DND-41 (cell line): ENCODE measurements at regions not wholly inside any gene's neighbourhood (a gene's known extent, or its start where the extent isn't known, plus 50 kb on each side); places are given as distances from the start of the nearest gene placed in this dataset.
"Not testable (repeated sequence)": the region's sequence is repeated elsewhere in the genome, so short reads cannot be mapped to it uniquely, and the experiment has no call there.

ENCODE experiments used
- ATAC-seq: fragments of 200-7000 bp; cut with Tn5 transposase; 3 replicates; pipeline ENCODE4 v1.9.1; 2021; ENCODE audit warnings: low read depth; ENCODE audit not compliant: insufficient read depth
- DNase-seq: peaks from one replicate; pipeline ENCODE4 v3.0.0-alpha.2; 2020
- H2AFZ ChIP-seq: 2 replicates; pipeline ENCODE4 v1.6.0; 2012; ENCODE audit warnings: low read depth, low read length
- H3K27ac ChIP-seq: 2 replicates; pipeline ENCODE4 v1.5.1; 2012; ENCODE audit warnings: low read length, inconsistent platforms
- H3K27me3 ChIP-seq: fragments of 200-600 bp; sonication (generic); 2 replicates; pipeline ENCODE4 v1.6.0; 2012; ENCODE audit warnings: low read length, mild to moderate bottlenecking, inconsistent platforms; ENCODE audit not compliant: insufficient read depth, poor library complexity
- H3K36me3 ChIP-seq: 2 replicates; pipeline ENCODE4 v1.5.1; 2012; ENCODE audit warnings: low read length, inconsistent platforms; ENCODE audit not compliant: insufficient read depth
- H3K4me1 ChIP-seq: 2 replicates; pipeline ENCODE4 v1.5.1; 2012; ENCODE audit warnings: mild to moderate bottlenecking, low read length; ENCODE audit not compliant: insufficient read depth
- H3K4me2 ChIP-seq: 2 replicates; pipeline ENCODE4 v1.6.0; 2012; ENCODE audit warnings: mild to moderate bottlenecking, moderate library complexity, low read length, inconsistent platforms; ENCODE audit not compliant: insufficient read depth
- H3K4me3 ChIP-seq, 2 experiments: fragments of 200-600 bp in 1 of 2; shearing (Covaris generic) in 1 of 2; 2 replicates each; pipeline ENCODE4 v1.5.1; 2012 to 2016; ENCODE audit warnings: inconsistent platforms in 2 of 2, low read length in 2 of 2, mild to moderate bottlenecking in 2 of 2, low read depth in 1 of 2, moderate library complexity in 1 of 2
- H3K79me2 ChIP-seq: 2 replicates; pipeline ENCODE4 v1.6.0; 2012; ENCODE audit warnings: low read length, inconsistent platforms; ENCODE audit not compliant: insufficient read depth
- H3K9ac ChIP-seq: 2 replicates; pipeline ENCODE4 v1.6.0; 2012; ENCODE audit warnings: low read depth, mild to moderate bottlenecking, inconsistent platforms, low read length, moderate library complexity
- H3K9me3 ChIP-seq: 2 replicates; pipeline ENCODE4 v1.5.1; 2012; ENCODE audit warnings: low read length, moderate library complexity, mild to moderate bottlenecking, inconsistent platforms; ENCODE audit not compliant: insufficient read depth, severe bottlenecking
- H4K20me1 ChIP-seq: 2 replicates; pipeline ENCODE4 v1.6.0; 2012; ENCODE audit warnings: low read length; ENCODE audit not compliant: insufficient read depth
- EZH2 ChIP-seq: IDR thresholded peaks from 3 replicates; pipeline ENCODE4 v1.6.1; 2012; ENCODE audit warnings: borderline replicate concordance, low read depth, mild to moderate bottlenecking, moderate library complexity, low read length, inconsistent platforms; ENCODE audit not compliant: severe bottlenecking
- TF ChIP-seq, protein P1 (sequence below): IDR thresholded peaks from 2 replicates; pipeline ENCODE4 v1.5.1; 2012; ENCODE audit warnings: borderline replicate concordance, low read length, moderate library complexity, mild to moderate bottlenecking; ENCODE audit not compliant: poor library complexity, severe bottlenecking; ENCODE audit errors: extremely low read depth

DNA sequence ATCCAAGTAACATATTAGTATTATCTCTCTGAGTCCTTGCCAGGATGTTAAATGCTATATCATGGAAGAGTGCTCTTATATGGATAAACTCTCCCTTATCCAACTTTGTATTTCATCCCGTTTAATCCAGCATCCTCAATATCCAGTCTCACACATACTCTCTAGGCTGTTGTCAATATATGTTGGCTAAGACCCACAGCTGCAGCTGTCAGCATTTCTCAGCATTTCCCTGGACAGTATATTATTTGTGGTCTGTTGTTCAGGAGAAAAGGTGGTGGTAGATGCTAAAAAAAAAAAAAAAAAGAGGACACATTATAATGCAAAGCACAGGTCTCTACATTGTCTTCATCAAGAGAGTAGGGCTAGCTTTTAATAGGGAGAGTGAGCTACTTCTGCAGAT is 1368.0 kb upstream of the ZEB2 start:
- Histone ChIP-seq H3K4me2 (no peak overlapping the region), H4K20me1 (no peaks in the 10 kb centered on the region), H3K9ac (no peak overlapping the region), H3K27ac (no peak overlapping the region), H3K36me3 (no peaks in the 10 kb centered on the region), H3K27me3 (no peaks in the 10 kb centered on the region), H3K4me3 (no peak overlapping the region), H3K79me2 (no peaks in the 10 kb centered on the region), H2AFZ (no peak overlapping the region), H3K4me1 (no peaks in the 10 kb centered on the region), H3K9me3 (no peaks in the 10 kb centered on the region)
- no peak for DNase-seq
- no peak for ATAC-seq
- TF ChIP-seq EZH2 = no peak
- TF ChIP-seq, protein P1, sequence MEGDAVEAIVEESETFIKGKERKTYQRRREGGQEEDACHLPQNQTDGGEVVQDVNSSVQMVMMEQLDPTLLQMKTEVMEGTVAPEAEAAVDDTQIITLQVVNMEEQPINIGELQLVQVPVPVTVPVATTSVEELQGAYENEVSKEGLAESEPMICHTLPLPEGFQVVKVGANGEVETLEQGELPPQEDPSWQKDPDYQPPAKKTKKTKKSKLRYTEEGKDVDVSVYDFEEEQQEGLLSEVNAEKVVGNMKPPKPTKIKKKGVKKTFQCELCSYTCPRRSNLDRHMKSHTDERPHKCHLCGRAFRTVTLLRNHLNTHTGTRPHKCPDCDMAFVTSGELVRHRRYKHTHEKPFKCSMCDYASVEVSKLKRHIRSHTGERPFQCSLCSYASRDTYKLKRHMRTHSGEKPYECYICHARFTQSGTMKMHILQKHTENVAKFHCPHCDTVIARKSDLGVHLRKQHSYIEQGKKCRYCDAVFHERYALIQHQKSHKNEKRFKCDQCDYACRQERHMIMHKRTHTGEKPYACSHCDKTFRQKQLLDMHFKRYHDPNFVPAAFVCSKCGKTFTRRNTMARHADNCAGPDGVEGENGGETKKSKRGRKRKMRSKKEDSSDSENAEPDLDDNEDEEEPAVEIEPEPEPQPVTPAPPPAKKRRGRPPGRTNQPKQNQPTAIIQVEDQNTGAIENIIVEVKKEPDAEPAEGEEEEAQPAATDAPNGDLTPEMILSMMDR = no peak

DNA sequence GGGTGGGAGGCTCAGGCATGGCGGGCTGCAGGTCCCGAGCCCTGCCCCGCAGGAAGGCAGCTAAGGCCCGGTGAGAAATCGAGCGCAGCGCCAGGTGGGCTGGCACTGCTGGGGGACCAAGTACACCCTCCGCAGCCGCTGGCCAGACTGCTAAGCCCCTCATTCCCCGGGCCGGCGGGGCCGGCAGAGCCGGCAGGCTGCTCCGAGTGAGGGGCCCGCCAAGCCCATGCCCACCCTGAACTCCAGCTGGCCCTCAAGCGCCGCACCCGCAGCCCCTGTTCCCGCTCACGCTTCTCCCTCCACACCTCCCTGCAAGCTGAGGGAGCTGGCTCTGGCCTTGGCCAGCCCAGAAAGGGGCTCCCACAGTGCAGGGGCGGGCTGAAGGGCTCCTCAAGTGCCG is 1361.1 kb upstream of the ZEB2 start:
- not testable (repeated sequence) for H3K27me3 ChIP-seq

DNA sequence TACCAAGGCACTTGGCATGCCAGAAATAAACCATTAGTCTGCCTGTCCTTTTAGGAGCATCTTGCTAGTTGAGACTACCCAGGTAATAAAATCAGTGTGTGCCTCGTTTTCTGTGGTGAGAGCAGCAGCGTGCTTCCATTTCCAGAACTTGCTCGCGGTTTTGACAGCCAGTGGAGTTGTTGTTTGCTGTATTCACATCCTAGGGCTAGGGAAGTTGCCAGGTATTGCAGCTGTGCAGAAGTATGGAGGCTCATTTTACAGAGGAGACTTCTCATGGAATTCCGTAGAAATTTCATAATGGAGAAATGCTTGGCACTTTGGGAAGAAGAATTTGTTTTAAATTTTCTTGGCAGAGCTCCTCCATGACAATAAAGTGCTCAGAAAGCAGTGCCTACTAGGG is 1355.1 kb upstream of the ZEB2 start:
- Histone ChIP-seq H2AFZ (no peak overlapping the region), H3K27ac (no peak overlapping the region), H3K9me3 (no peaks in the 10 kb centered on the region), H3K36me3 (no peaks in the 10 kb centered on the region), H3K4me2 (no peak overlapping the region), H4K20me1 (no peaks in the 10 kb centered on the region), H3K79me2 (no peaks in the 10 kb centered on the region), H3K9ac (no peak overlapping the region), H3K4me3 (no peak overlapping the region), H3K27me3 (no peaks in the 10 kb centered on the region), H3K4me1 (no peaks in the 10 kb centered on the region)
- TF ChIP-seq, protein P1 = no peak
- no peak for TF ChIP-seq EZH2
- DNase-seq (no peak), ATAC-seq (no peak)

More for the DNA sequence above, 1361.1 kb upstream of the ZEB2 start:
- H3K9me3 ChIP-seq, ATAC-seq, H3K36me3 ChIP-seq, H4K20me1 ChIP-seq, H3K27ac ChIP-seq, H3K4me1 ChIP-seq, H2AFZ ChIP-seq, DNase-seq, H3K4me2 ChIP-seq, H3K79me2 ChIP-seq, H3K9ac ChIP-seq, H3K4me3 ChIP-seq: not testable (repeated sequence)

DNA sequence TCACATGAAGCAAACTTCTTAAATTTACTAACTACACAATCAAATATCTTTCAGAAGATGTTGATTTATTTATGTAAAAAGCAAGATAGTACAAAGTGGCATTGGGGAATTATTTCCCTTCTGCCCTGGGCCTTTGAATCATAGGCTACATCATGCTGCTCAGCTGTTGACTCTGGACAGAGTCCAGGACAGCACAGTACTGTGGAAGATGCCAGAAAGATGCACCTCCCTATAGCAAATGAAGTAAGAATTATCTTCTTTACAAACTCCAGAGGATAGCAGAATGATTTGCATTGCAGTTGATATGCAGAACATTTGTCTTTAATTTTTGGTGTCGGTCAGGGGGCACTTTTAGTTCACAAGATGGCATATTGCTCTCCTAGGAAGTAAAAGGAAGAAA is 1354.5 kb upstream of the ZEB2 start:
- H3K27ac ChIP-seq = no peak overlapping the region
- no peak overlapping the region for H3K4me2 ChIP-seq
- no peak for TF ChIP-seq EZH2
- H3K4me1 ChIP-seq = no peaks in the 10 kb centered on the region
- no peaks in the 10 kb centered on the region for H3K36me3 ChIP-seq
- no peak overlapping the region for H3K4me3 ChIP-seq
- no peaks in the 10 kb centered on the region for H4K20me1 ChIP-seq
- H3K9me3 ChIP-seq = no peaks in the 10 kb centered on the region
- no peak for DNase-seq
- no peaks in the 10 kb centered on the region for H3K27me3 ChIP-seq
- no peak overlapping the region for H2AFZ ChIP-seq
- H3K79me2 ChIP-seq = no peaks in the 10 kb centered on the region
- no peak for ATAC-seq
- no peak overlapping the region for H3K9ac ChIP-seq

DNA sequence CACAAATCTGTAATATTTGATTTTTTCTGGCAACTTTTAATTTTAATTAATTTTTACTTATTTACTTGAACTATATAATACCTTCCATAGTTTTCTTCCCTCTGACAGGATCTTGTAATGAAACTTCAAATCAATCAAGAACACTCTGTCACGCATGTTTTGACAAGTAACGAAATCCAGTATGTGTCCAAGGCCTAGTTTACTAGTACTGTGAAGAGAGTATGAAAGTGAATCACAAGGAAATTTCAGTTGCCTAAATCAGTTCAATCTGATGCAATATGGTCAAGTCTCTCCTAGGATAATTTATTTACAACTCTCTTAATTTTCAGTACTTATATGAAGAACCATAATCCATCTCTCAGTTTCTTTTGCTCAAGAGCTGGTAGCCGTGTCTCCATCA is 1344.6 kb upstream of the ZEB2 start:
- H4K20me1 ChIP-seq = no peaks in the 10 kb centered on the region
- no peak overlapping the region for H2AFZ ChIP-seq
- H3K4me1 ChIP-seq = no peaks in the 10 kb centered on the region
- H3K79me2 ChIP-seq = no peaks in the 10 kb centered on the region
- no peak overlapping the region for H3K9ac ChIP-seq
- H3K27me3 ChIP-seq = no peaks in the 10 kb centered on the region
- ATAC-seq (no peak), DNase-seq (no peak)
- no peaks in the 10 kb centered on the region for H3K9me3 ChIP-seq
- no peak overlapping the region for H3K4me3 ChIP-seq
- no peak for TF ChIP-seq EZH2
- TF ChIP-seq, protein P1 = no peak
- no peaks in the 10 kb centered on the region for H3K36me3 ChIP-seq
- no peak overlapping the region for H3K4me2 ChIP-seq
- no peak overlapping the region for H3K27ac ChIP-seq
